ENCODE measurements at regions not wholly inside any gene's neighbourhood (a gene's known extent, or its start where the extent isn't known, plus 50 kb on each side); places are given as distances from the start of the nearest gene placed in this dataset.

DNA sequence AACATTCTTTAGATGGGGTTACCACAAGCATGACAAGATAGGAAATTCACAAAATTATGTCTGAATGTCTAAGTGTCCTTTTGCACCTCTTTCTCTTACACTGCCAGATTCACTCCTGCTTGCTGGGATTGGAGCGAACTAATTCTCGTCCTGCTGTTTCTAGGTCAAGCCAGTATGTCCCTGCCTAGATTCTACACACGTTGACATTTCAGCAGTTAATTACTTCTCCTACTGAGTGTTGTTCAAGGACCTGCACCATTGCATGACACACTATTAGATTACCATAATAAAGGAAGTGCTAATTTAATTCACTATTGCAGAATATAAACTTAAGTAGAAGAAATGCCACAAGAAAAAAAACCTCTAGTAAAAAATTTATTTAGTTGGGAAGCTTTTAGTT, 1911.7 kb downstream of the PCDH7 start:
- Histone ChIP-seq H2AFZ (ENCODE audit: low read depth, low read length, poor library complexity, severe bottlenecking) (no peak overlapping the region), H3K4me1 (ENCODE audit: control insufficient read depth in 1 of 2, insufficient read depth in 2 of 2, low read length in 2 of 2) (no peaks in the 10 kb centered on the region), H3K9me2 (ENCODE audit: insufficient read depth) (no peaks in the 10 kb centered on the region), H3K27me3 (ENCODE audit: insufficient read depth, low read length) (no peaks in the 10 kb centered on the region), H3K27ac (ENCODE audit: low read depth, low read length) (no peak overlapping the region), H4K20me1 (ENCODE audit: insufficient read depth) (no peaks in the 10 kb centered on the region), H3K4me2 (ENCODE audit: low read length) (no peak overlapping the region), H3K9me3 (ENCODE audit: control insufficient read depth in 1 of 2, insufficient read depth in 1 of 2, low read depth in 1 of 2, low read length in 2 of 2) (no peaks in the 10 kb centered on the region), H3K9ac (ENCODE audit: low read length) (no peak overlapping the region), H3K4me3 (replicated peaks in 1 of 2; ENCODE audit: low read depth in 1 of 2, low read length in 2 of 2) (no peak overlapping the region), H3K36me3 (ENCODE audit: control insufficient read depth in 1 of 2, insufficient read depth in 2 of 2, low read length in 2 of 2) (no peaks in the 10 kb centered on the region), H3K79me2 (ENCODE audit: insufficient read depth, low read length) (no peaks in the 10 kb centered on the region)
- ChIA-PET RAD21 (ENCODE audit: low non-redundant PET in 1 of 2, low total read pairs in 2 of 2, uncharacterized antibody in 2 of 2, unreplicated experiment in 2 of 2) (no interaction called here), POLR2A (no interaction called here), CTCF (no interaction called here)
- TF ChIP-seq EZH2phosphoT487 (IDR thresholded peaks at IDR 0.05; ENCODE audit: borderline replicate concordance) (no peak), JUND (IDR thresholded peaks at IDR 0.05) (no peak), CEBPB (IDR thresholded peaks at IDR 0.05; ENCODE audit: low read depth) (no peak), EZH2 (IDR thresholded peaks at IDR 0.05) (no peak), POLR2A (IDR thresholded peaks at IDR 0.05; ENCODE audit: borderline replicate concordance, extremely low read depth, insufficient read depth, insufficient read length) (no peak), RAD21 (IDR thresholded peaks at IDR 0.05; ENCODE audit: low read depth) (no peak), ZNF274 (IDR thresholded peaks at IDR 0.05; ENCODE audit: low read depth, low read length) (no peak), TCF7L2 (IDR thresholded peaks at IDR 0.05; ENCODE audit: borderline replicate concordance, extremely low read depth, insufficient read depth, insufficient read length) (no peak), ZFX (IDR thresholded peaks at IDR 0.05) (no peak)
- BruUV-seq (replicated peaks): no TSS peak
- no peak for ATAC-seq
- DNase-seq (ENCODE audit: low read depth, low spot score): no peak
- intact Hi-C loops (cut with micrococcal nuclease): no loop called here

- RAD21 ChIA-PET (ENCODE audit: low non-redundant PET in 1 of 2, low total read pairs in 2 of 2, uncharacterized antibody in 2 of 2, unreplicated experiment in 2 of 2): no interaction called here
- no peaks in the 10 kb centered on the region for H3K4me1 ChIP-seq (ENCODE audit: control insufficient read depth in 1 of 2, insufficient read depth in 2 of 2, low read length in 2 of 2)
Observed at GRCh38 chr4:32633421-32633820, 1913.3 kb downstream of the PCDH7 start.

More at GRCh38 chr4:32633421-32633820, 1913.3 kb downstream of the PCDH7 start:
- no peak overlapping the region for H2AFZ ChIP-seq (ENCODE audit: low read depth, low read length, poor library complexity, severe bottlenecking)
- no peak overlapping the region for H3K4me3 ChIP-seq (replicated peaks in 1 of 2; ENCODE audit: low read depth in 1 of 2, low read length in 2 of 2)
- DNase-seq (ENCODE audit: low read depth, low spot score): no peak
- H3K9me2 ChIP-seq (ENCODE audit: insufficient read depth): no peaks in the 10 kb centered on the region
- H3K4me2 ChIP-seq (ENCODE audit: low read length): no peak overlapping the region
- ATAC-seq: no peak
- POLR2A ChIA-PET: no interaction called here
- no peaks in the 10 kb centered on the region for H4K20me1 ChIP-seq (ENCODE audit: insufficient read depth)
- no peaks in the 10 kb centered on the region for H3K9me3 ChIP-seq (ENCODE audit: control insufficient read depth in 1 of 2, insufficient read depth in 1 of 2, low read depth in 1 of 2, low read length in 2 of 2)
- H3K36me3 ChIP-seq (ENCODE audit: control insufficient read depth in 1 of 2, insufficient read depth in 2 of 2, low read length in 2 of 2): no peaks in the 10 kb centered on the region
- no peaks in the 10 kb centered on the region for H3K79me2 ChIP-seq (ENCODE audit: insufficient read depth, low read length)
- intact Hi-C loops (cut with micrococcal nuclease): no loop called here
- no peaks in the 10 kb centered on the region for H3K27me3 ChIP-seq (ENCODE audit: insufficient read depth, low read length)
- no peak overlapping the region for H3K27ac ChIP-seq (ENCODE audit: low read depth, low read length)
- H3K9ac ChIP-seq (ENCODE audit: low read length): no peak overlapping the region
- BruUV-seq (replicated peaks): no TSS peak
- CTCF ChIA-PET: no interaction called here
- TF ChIP-seq, protein P1, sequence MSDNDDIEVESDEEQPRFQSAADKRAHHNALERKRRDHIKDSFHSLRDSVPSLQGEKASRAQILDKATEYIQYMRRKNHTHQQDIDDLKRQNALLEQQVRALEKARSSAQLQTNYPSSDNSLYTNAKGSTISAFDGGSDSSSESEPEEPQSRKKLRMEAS (IDR thresholded peaks at IDR 0.05): no peak
- TF ChIP-seq EZH2phosphoT487 (IDR thresholded peaks at IDR 0.05; ENCODE audit: borderline replicate concordance) (no peak), ELF1 (IDR thresholded peaks at IDR 0.05; ENCODE audit: borderline replicate concordance, low read depth) (no peak), ZNF274 (IDR thresholded peaks at IDR 0.05; ENCODE audit: low read depth, low read length) (no peak), SP1 (IDR thresholded peaks at IDR 0.05; ENCODE audit: low read depth) (no peak)
- TF ChIP-seq, protein P2, sequence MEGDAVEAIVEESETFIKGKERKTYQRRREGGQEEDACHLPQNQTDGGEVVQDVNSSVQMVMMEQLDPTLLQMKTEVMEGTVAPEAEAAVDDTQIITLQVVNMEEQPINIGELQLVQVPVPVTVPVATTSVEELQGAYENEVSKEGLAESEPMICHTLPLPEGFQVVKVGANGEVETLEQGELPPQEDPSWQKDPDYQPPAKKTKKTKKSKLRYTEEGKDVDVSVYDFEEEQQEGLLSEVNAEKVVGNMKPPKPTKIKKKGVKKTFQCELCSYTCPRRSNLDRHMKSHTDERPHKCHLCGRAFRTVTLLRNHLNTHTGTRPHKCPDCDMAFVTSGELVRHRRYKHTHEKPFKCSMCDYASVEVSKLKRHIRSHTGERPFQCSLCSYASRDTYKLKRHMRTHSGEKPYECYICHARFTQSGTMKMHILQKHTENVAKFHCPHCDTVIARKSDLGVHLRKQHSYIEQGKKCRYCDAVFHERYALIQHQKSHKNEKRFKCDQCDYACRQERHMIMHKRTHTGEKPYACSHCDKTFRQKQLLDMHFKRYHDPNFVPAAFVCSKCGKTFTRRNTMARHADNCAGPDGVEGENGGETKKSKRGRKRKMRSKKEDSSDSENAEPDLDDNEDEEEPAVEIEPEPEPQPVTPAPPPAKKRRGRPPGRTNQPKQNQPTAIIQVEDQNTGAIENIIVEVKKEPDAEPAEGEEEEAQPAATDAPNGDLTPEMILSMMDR (IDR thresholded peaks at IDR 0.05 in 2 of 3, conservative IDR thresholded peaks at IDR 0.05 in 1 of 3; ENCODE audit: borderline replicate concordance in 1 of 3, insufficient read depth in 1 of 3, low read depth in 2 of 3, low read length in 2 of 3): no peak

All from HCT116 (cell line).